ENCODE measurements at regions not wholly inside any gene's neighbourhood (a gene's known extent, or its start where the extent isn't known, plus 50 kb on each side); places are given as distances from the start of the nearest gene placed in this dataset.
"Not testable (repeated sequence)": the region's sequence is repeated elsewhere in the genome, so short reads cannot be mapped to it uniquely, and the experiment has no call there.

DNA sequence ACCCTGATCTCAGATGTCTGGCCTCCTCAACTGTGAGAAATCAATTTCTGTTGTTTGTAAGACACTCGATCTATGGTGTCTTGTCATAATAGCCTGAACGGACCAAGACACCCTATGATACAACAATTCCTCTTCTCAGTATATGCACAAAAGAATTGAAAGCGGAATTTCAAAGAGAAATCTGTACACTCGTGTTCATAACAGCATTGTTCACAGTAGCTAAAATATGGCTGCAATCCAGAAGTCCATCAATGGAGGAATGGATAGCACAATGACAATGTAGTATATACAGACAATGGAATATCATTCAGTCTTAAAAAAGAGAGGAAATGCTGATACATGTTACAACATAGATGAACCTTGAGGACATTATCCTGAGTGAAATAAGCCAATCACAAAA, 354.6 kb downstream of the SFMBT2 start:
- DNase-seq = no peak

- no peak for DNase-seq
Measured at GRCh38 chr10:7054915-7055314, 355.9 kb downstream of the SFMBT2 start.

- DNase-seq = no peak
Measured at GRCh38 chr10:7053195-7053594, 357.6 kb downstream of the SFMBT2 start.

DNA sequence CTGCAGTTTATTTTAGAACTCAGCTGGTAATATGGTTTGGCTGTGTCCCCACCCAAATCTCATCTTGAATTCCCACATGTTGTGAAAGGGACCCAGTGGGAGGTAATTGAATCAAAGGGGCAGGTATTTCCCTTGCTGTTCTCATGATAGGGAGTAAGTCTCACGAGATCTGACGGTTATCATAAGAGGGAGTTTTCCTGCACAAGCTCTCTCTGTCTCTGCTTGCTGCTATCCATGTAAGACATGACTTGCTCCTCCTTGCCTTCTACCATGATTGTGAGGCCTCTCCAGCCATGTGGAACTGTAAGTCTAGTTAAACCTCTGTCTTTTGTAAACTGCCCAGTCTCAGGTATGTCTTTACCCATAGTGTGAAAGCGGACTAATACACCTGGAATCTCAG, 360.8 kb downstream of the SFMBT2 start:
- DNase-seq = not testable (repeated sequence)

- DNase-seq = no peak
Measured at GRCh38 chr10:7048061-7048460, 362.8 kb downstream of the SFMBT2 start.

- DNase-seq = no peak
Measured at GRCh38 chr10:7046615-7047014, 364.2 kb downstream of the SFMBT2 start.

DNA sequence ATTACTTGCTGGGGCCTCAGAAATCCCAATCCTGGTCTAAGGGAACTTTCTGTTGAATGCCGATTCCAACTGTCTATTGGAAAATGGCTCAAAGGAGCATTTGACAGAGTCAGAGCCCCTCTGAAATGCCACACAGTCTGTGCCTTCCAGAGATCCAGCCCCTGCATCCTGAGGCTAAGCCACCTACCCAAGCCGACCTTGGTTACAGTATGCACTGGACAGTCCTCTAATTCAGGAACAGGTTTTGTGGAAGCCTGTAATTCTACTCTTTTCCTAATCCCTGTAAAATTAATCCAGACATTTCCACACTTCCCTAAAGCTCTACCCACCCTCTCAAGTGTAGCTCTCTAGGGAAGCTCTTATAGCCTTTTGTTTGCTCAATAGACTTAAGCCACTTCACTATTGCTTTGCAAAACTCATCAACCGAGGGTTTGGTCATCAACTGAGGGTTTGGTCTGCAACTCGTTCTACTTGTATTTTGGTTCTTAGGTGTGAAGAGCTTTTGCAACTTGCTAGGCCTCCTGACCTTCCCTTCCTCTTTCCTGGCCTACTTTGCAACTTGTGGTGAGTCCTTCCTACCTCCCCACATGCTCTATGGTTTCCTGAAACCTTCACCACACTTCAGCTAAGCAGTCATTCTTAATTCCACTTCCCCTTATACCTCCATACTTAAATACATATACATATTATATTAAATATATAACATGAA, 364.8 kb downstream of the SFMBT2 start:
- DNase-seq = no peak

- no peak for DNase-seq
Measured at GRCh38 chr10:7043055-7043653, 367.7 kb downstream of the SFMBT2 start.

DNA sequence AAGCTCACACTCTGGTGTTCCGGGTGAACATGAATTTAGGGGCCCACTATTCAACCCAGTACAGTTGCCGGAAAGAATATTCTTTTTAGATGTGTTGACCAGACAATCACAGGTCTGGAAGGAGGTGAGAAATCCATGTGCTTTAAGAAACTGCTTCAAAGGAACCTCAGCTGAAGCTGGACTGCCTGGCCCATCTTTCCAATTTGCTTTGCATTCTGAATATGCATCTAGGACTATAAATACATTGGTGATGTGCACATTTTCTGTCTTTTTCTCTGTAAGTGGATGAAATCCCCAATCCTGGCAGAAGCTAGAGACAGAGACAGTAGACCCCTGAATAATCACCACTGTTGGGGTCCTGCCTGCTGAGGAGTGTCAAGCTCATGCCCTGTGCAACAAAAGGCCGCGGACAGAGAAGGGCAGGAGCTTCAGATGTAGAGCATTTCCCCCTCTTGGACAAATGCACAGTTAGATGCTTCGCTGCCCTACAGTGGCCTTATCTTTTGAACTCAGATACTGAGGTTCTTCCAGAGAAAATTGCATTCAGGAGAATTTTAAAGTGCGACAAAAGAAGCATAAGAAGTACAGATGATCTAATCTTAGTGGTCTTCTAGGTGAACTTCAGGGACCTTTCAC, 368.3 kb downstream of the SFMBT2 start:
- DNase-seq = no peak

- no peak for DNase-seq
Measured at GRCh38 chr10:7042000-7042399, 368.8 kb downstream of the SFMBT2 start.

- DNase-seq = no peak
Measured at GRCh38 chr10:7040681-7041080, 370.2 kb downstream of the SFMBT2 start.

GRCh38 chr10:7039859-7040258, 371.0 kb downstream of the SFMBT2 start:
- no peak for DNase-seq

DNA sequence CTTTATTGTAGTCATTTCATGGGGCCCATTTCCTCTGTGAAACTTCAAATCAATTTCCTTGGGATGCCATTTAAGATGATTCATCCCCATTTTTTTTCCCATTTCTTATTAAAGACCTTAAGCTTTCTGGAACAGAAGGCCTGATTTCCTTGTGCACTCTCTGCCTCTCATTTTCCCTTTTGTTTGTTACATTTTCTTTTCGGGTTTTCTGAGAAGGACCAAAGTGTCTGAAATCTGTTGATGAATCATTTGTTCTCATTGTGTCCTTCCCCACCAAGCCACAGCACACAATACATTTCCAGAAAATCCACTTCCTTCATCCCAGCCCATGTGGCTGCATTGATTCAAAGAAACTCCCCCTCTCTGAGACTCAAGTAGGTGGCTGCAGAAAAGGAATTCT, 372.4 kb downstream of the SFMBT2 start:
- DNase-seq = no peak

- DNase-seq = not testable (repeated sequence)
Measured at GRCh38 chr10:7037434-7037833, 373.4 kb downstream of the SFMBT2 start.

DNA sequence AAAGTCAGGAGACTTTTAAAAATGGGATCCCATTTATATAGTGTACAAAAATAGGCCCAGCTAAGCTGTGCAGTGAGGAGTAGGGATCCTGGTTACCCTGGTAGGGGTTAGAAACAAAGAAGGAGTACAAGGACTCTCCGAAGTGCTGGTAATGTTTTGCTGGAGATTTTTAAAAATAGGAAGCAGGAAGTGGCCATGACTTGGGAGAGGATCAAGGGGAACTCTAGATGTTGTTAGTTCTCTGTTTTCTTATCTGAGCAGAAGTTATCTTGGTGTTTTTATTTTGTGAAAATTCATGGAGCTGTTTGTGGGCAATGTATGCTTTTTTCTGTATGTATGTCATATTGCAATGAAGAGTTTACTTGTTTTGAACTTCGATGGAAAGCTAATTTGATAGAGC, 373.9 kb downstream of the SFMBT2 start:
- no peak for DNase-seq

DNA sequence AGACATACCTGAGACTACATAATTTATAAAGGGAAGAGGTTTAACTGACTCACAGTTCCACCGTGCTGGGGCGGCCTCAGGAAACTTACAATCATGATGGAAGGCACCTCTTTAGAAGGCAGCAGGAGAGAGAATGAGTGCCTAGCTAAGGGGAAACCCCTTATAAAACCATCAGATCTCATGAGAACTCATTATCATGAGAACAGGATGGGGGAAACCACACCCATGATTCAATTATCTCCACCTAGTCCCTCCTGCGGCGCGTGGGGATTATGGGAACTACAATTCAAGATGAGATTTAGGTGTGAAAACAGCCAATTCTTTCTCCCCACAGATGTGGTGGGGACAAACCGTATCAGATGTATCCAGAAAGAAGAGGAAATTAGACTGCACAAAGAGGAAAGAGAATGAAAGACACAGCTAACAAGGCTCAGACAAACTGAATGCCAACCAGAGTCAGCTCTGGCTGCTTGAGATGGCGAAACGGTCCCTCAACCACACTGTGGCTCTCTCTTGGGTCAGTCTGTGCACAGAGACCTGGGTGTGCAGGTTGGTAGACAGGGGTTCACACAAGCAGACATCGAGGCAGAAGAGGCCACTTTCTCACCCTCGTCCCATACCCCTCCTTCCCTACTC, 375.6 kb downstream of the SFMBT2 start:
- DNase-seq = no peak

- no peak for DNase-seq
Measured at GRCh38 chr10:7033031-7033430, 377.8 kb downstream of the SFMBT2 start.

DNA sequence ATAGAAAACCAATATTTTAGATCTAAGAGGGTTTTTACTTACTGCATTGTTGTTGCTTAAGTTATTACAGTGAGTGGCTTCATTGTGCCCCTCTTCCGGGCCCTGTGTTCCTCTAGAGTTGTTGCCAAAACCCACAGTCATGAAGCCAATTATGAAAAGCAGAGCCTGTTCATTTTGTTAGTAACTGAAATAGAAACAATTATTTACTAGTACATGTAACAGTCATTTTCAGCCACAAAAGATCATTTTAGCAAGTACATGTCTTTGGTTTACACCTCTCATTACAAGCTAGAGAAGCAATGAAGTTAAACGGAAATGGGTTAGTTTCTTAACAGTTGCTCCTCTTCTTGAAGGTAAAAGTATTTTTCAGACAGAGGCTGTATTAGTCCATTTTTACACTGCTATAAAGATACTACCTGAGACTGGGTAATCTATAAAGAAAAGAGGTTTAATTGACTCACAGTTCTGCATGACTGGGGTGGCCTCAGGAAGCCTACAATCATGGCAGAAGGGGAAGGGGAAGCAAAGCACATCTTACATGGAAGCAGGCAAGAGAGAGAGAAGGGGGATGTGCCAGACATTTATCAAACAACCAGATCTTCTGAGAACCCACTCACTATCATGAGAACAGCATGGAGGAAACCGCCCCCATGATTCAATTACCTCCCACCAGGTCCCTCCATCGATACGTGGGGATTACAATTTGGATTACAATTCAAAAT, 380.5 kb downstream of the SFMBT2 start:
- DNase-seq = no peak

DNA sequence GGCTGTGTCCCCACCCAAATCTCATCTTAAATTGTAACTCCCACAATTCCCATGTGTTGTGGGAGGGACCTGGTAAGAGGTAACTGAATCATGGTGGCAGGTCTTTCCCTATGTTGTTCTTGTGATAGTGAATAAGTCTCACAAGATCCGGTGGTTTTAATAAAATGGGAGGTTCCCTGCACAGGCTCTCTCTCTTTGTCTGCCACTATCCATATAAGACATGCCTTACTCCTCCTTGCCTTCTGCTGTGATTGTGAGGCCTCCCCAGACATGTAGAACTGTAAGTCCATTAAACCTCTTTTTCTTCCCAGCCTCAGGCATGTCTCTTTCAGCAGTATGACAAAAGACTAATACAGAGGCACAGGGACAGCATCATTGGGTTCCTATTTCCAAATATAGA, 381.2 kb downstream of the SFMBT2 start:
- no peak for DNase-seq

DNA sequence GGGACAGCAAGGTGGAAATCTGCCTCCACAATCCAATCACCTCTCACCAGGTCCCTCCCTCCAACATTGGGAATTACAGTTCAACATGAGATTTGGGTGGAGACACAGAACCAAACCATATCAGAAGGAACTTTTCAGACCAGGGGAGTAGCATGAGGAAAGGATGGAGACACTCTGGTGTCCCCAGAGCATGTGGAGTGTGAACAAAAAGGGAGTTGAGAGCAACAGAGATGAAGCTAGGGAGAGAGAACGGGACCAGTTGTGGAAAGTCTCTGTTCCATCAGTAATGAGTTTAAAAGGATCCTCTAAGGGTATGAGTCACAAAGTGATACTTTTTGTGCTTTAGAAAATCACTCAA, 382.0 kb downstream of the SFMBT2 start:
- DNase-seq = no peak

DNA sequence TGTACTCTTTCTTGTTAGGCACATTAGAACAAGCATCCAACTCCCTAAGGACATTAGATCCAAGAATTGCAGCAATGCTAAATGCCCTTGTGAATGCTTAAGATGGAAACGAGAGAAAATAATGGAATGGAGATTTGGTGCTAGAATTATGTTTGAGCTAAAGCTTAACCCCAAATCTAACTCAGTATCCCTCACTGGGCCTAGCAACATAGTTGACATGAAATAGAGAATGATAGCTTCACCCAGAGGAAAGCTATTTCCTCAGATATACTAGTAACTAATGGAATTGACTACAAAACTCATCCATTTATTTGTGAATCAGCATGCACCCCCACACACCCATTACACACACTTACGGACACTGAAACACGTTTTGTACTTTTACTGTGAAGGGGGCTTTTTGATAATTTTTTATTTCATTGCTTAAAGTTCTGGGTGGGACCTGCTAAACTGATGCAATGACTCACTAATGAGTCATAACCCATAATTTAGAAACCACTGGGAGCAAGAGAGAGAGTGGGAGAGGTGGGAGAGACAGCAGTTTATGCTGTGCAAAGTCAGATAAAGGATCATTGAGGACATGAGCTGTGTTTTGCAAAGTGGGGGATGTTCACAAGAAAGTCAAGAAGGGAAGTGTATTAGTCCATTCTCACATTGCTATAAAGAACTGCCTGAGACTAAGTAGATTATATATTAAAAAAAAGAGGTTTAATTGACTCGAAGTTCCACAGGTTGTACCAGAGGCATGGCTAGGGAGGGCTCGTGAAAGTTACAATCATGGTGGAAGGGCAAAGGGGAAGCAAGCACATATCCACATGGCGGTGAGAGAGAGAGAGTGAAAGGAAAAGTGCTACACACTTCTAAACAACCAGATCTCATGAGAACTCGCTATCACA, 382.7 kb downstream of the SFMBT2 start:
- no peak for DNase-seq

DNA sequence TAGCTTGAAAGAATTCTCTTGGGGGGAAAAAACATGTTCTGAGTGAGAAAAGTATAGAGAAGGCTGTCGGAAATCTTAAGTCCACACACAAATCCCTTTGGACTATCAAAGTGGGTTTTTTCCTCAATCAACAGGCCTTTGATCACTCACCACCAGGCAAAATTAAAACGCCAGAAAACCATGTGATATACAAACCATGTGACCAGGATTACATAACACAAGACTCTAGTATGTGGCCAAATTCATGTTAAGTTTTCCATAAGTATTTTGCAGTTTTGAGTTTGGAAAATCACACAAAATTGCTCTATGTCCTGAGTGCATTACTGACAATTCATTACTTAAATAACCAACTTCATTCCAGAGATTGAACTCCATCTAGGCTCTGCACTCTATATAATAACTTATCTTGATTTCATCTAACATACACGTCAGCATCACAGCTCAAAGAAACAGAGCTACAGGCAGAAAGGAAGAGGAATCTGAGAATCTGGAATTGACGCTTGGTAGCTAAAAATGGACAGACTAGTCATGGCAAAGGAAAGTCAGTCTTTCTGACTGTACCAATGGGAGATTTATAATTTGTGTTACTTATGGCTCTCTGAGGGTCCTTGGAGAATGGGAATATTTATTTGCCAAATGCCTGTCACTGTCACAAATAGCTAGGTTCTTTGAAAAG, 383.5 kb downstream of the SFMBT2 start:
- DNase-seq = no peak

Data from NCI-H526 treated with DMSO at 0.1 percent for 48 hours (cell line).